Smooth muscle cell (in vitro differentiated cells): ENCODE measurements at regions not wholly inside any gene's neighbourhood (a gene's known extent, or its start where the extent isn't known, plus 50 kb on each side); places are given as distances from the start of the nearest gene placed in this dataset.
A peak's percentile ranks its signal among the peaks of the same experiment; 100 is the strongest.

ENCODE experiments used
- DNase-seq: peaks from one replicate; lab custom pipeline; 2025; ENCODE audit not compliant: unreplicated experiment; lab: John Stamatoyannopoulos, UW
- H2AFZ ChIP-seq: fragments of 200-600 bp; sonication (generic); 2 replicates; pipeline ENCODE4 v1.6.0; 2016; ENCODE audit warnings: antibody characterized with exemption, low read depth, mild to moderate bottlenecking
- H3F3A ChIP-seq: fragments of 200-600 bp; sonication (generic); 2 replicates; pipeline ENCODE4 v1.6.0; 2017; ENCODE audit warnings: antibody characterized with exemption, low read depth
- H3K27ac ChIP-seq: fragments of 200-600 bp; sonication (generic); 2 replicates; pipeline ENCODE4 v1.5.1; 2016; ENCODE audit warnings: low read depth, mild to moderate bottlenecking
- H3K27me3 ChIP-seq: fragments of 200-600 bp; sonication (generic); 2 replicates; pipeline ENCODE4 v1.6.1; 2016; ENCODE audit warnings: low read depth, mild to moderate bottlenecking
- H3K36me3 ChIP-seq: fragments of 200-600 bp; sonication (generic); 2 replicates; pipeline ENCODE4 v1.5.1; 2016; ENCODE audit warnings: low read depth
- H3K4me1 ChIP-seq: fragments of 200-600 bp; sonication (generic); 2 replicates; pipeline ENCODE4 v1.5.1; 2016; ENCODE audit warnings: low read depth
- H3K4me2 ChIP-seq: fragments of 200-600 bp; sonication (generic); 2 replicates; pipeline ENCODE4 v1.6.0; 2016; ENCODE audit warnings: mild to moderate bottlenecking
- H3K4me3 ChIP-seq: fragments of 200-600 bp; sonication (generic); 2 replicates; pipeline ENCODE4 v1.5.1; 2016; ENCODE audit warnings: mild to moderate bottlenecking
- H3K79me2 ChIP-seq: fragments of 200-600 bp; sonication (generic); 2 replicates; pipeline ENCODE4 v1.6.0; 2016; ENCODE audit warnings: low read depth, mild to moderate bottlenecking
- H3K9ac ChIP-seq: fragments of 200-600 bp; sonication (generic); 2 replicates; pipeline ENCODE4 v1.6.0; 2016; ENCODE audit warnings: low read depth
- H3K9me3 ChIP-seq: fragments of 200-600 bp; sonication (generic); replicated peaks from 2 replicates; pipeline ENCODE4 v1.5.1; 2016; ENCODE audit warnings: low read depth
- H4K20me1 ChIP-seq: fragments of 200-600 bp; sonication (generic); 2 replicates; pipeline ENCODE4 v1.6.0; 2016; ENCODE audit warnings: low read depth
- CTCF ChIP-seq: fragments of 200-600 bp; sonication (generic); IDR thresholded peaks from 2 replicates; pipeline ENCODE4 v1.5.1; 2017; ENCODE audit warnings: borderline replicate concordance, mild to moderate bottlenecking, antibody characterized with exemption; ENCODE audit not compliant: insufficient read depth, poor library complexity, severe bottlenecking
- WGBS: methylation state at CpG from one replicate; pipeline ENCODE4 v1.1.7; 2016; ENCODE audit warnings: low lambda C conversion rate; 5-methylcytosine and 5-hydroxymethylcytosine counted together

- Histone ChIP-seq H3K9me3 (no peaks in the 10 kb centered on the region), H3K36me3 (no peaks in the 10 kb centered on the region), H3K9ac (no peak overlapping the region), H3K4me3 (no peak overlapping the region), H2AFZ (peak overlapping the region; percentile 68), H4K20me1 (no peaks in the 10 kb centered on the region), H3F3A (peaks cover 11% of the 10 kb centered on the region), H3K27ac (no peak overlapping the region), H3K4me1 (peaks cover 16% of the 10 kb centered on the region), H3K4me2 (no peak overlapping the region), H3K27me3 (no peaks in the 10 kb centered on the region), H3K79me2 (no peaks in the 10 kb centered on the region)
- DNase-seq = no peak
- TF ChIP-seq CTCF = no peak
- WGBS = 52% methylated on average over 2 of the region's 2 CpGs
These were observed 362.8 kb upstream of the SLC14A2 start for GRCh38 chr18:45252474-45252873.

GRCh38 chr18:45253056-45253565 lies 362.2 kb upstream of the SLC14A2 start:
- H3F3A ChIP-seq = peaks cover 11% of the 10 kb centered on the region
- H3K9ac ChIP-seq = no peak overlapping the region
- H3K27me3 ChIP-seq = no peaks in the 10 kb centered on the region
- H3K36me3 ChIP-seq = no peaks in the 10 kb centered on the region
- no peak overlapping the region for H3K4me3 ChIP-seq
- TF ChIP-seq CTCF = no peak
- no peaks in the 10 kb centered on the region for H4K20me1 ChIP-seq
- DNase-seq = no peak
- H3K9me3 ChIP-seq = no peaks in the 10 kb centered on the region
- H3K4me1 ChIP-seq = peaks cover 16% of the 10 kb centered on the region
- H2AFZ ChIP-seq = no peak overlapping the region
- no peak overlapping the region for H3K4me2 ChIP-seq
- no peak overlapping the region for H3K27ac ChIP-seq
- 82% methylated on average over 6 of the region's 6 CpGs for WGBS
- no peaks in the 10 kb centered on the region for H3K79me2 ChIP-seq

GRCh38 chr18:45253973-45254708 lies 361.1 kb upstream of the SLC14A2 start:
- Histone ChIP-seq H3K79me2 (no peaks in the 10 kb centered on the region), H3K9ac (no peak overlapping the region), H3K27me3 (no peaks in the 10 kb centered on the region), H3K4me3 (no peak overlapping the region), H3F3A (peaks cover 11% of the 10 kb centered on the region), H3K4me2 (no peak overlapping the region), H3K27ac (no peak overlapping the region), H3K4me1 (peaks cover 10% of the 10 kb centered on the region), H2AFZ (no peak overlapping the region), H3K36me3 (no peaks in the 10 kb centered on the region), H4K20me1 (no peaks in the 10 kb centered on the region), H3K9me3 (no peaks in the 10 kb centered on the region)
- no peak for DNase-seq
- WGBS = 95% methylated on average over 6 of the region's 6 CpGs
- no peak for TF ChIP-seq CTCF

- no peak for TF ChIP-seq CTCF
- H3K9ac ChIP-seq = no peak overlapping the region
- no peak overlapping the region for H3K27ac ChIP-seq
- 90% methylated on average over 6 of the region's 6 CpGs for WGBS
- no peaks in the 10 kb centered on the region for H3K27me3 ChIP-seq
- H3K36me3 ChIP-seq = no peaks in the 10 kb centered on the region
- no peaks in the 10 kb centered on the region for H3K9me3 ChIP-seq
- peaks cover 10% of the 10 kb centered on the region for H3K4me1 ChIP-seq
- H3K4me2 ChIP-seq = no peak overlapping the region
- H3K4me3 ChIP-seq = no peak overlapping the region
- H2AFZ ChIP-seq = no peak overlapping the region
- no peaks in the 10 kb centered on the region for H4K20me1 ChIP-seq
- no peaks in the 10 kb centered on the region for H3K79me2 ChIP-seq
- H3F3A ChIP-seq = peaks cover 8% of the 10 kb centered on the region
- DNase-seq = no peak
These were observed 360.6 kb upstream of the SLC14A2 start for GRCh38 chr18:45254709-45255082.
